Lung (tissue), 11 donors: ENCODE measurements at regions not wholly inside any gene's neighbourhood (a gene's known extent, or its start where the extent isn't known, plus 50 kb on each side); places are given as distances from the start of the nearest gene placed in this dataset.

Experiments
- ATAC-seq: fragments of 200-7000 bp; cut with Tn5 transposase; one replicate; pipeline ENCODE4 v1.9.1; 2020; ENCODE audit warnings: moderate number of reproducible peaks; ENCODE audit not compliant: insufficient read depth, low FRiP score
- DNase-seq, 3 donors: peaks; one replicate each; pipeline ENCODE4 v3.0.0-alpha.2; 2013 to 2017
- H3K27ac ChIP-seq, 2 donors: one replicate each; pipeline ENCODE4 v1.5.1; 2013; ENCODE audit warnings: mild to moderate bottlenecking in 2 of 2, moderate library complexity in 2 of 2, control low read depth in 1 of 2, inconsistent platforms in 1 of 2, low read depth in 1 of 2, low read length in 1 of 2
- H3K27me3 ChIP-seq, 3 donors: one replicate each; pipeline ENCODE4 v1.5.1; 2013; ENCODE audit warnings: low read length in 2 of 3; ENCODE audit not compliant: control insufficient read depth in 3 of 3, insufficient read depth in 3 of 3
- H3K36me3 ChIP-seq, 4 donors: one replicate each; pipeline ENCODE4 v1.5.1; 2013; ENCODE audit warnings: low read length in 4 of 4, mild to moderate bottlenecking in 1 of 4, moderate library complexity in 1 of 4; ENCODE audit not compliant: control insufficient read depth in 4 of 4, insufficient read depth in 4 of 4
- H3K4me1 ChIP-seq, 5 donors: one replicate each; pipeline ENCODE4 v1.5.1; 2013; ENCODE audit warnings: low read length in 5 of 5, mild to moderate bottlenecking in 2 of 5, moderate library complexity in 1 of 5; ENCODE audit not compliant: control insufficient read depth in 5 of 5, insufficient read depth in 5 of 5
- H3K4me3 ChIP-seq: one replicate; pipeline ENCODE4 v1.5.1; 2013; ENCODE audit warnings: mild to moderate bottlenecking, control low read depth, moderate library complexity
- H3K9ac ChIP-seq, 2 donors: one replicate each; pipeline ENCODE4 v1.5.1; 2013; ENCODE audit warnings: low read length in 2 of 2, control low read depth in 1 of 2; ENCODE audit not compliant: insufficient read depth in 1 of 2
- H3K9me3 ChIP-seq, 4 donors: one replicate each; pipeline ENCODE4 v1.5.1; 2013; ENCODE audit warnings: low read length in 3 of 4, mild to moderate bottlenecking in 1 of 4, moderate library complexity in 1 of 4; ENCODE audit not compliant: control insufficient read depth in 4 of 4, insufficient read depth in 3 of 4
- WGBS, 2 donors: extraction: QIAGEN DNeasy Blood & Tissue Kit; methylation state at CpG; one replicate each; pipeline ENCODE4 v1.1.7; 2013; 5-methylcytosine and 5-hydroxymethylcytosine counted together
- TF ChIP-seq, protein P1 (sequence below): IDR thresholded peaks from 2 replicates; pipeline ENCODE4 v1.5.1; 2012; ENCODE audit warnings: mild to moderate bottlenecking; ENCODE audit errors: control extremely low read depth, extremely low read depth
- donor health status: control.
- donor health status: control.
- donor health status: Bipolar disorder and iron deficiency.
- donor health status: healthy.
- donor health status: DM: yes; HTN: yes; CAD: no.

DNA sequence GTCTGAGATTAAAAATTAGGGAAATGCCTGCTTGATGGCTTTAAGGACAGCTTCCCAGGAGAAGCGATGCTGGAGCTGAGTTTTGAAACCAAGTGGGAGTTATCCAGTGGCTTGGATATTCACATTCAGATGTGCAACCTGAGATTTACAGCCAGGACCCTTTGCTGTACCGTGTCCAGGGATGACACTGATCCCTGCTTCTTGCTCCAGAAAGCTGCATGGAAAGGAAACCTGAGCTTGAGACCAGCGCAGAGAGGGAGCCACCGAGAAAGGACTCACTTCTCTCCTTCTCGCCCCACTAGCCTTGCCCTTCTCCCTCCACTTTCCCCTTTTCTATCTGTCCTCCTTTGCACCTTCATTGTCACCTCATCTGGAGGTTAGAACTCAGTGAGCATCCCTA lies 254.5 kb upstream of the PPARGC1A start:
- Histone ChIP-seq H3K9me3 (no peaks in the 10 kb centered on the region), H3K9ac (no peak overlapping the region), H3K4me1 (peaks cover 0 to 19% (median 4%) of the 10 kb centered on the region in 5 donors), H3K27ac (no peak overlapping the region), H3K36me3 (no peaks in the 10 kb centered on the region), H3K4me3 (no peak overlapping the region), H3K27me3 (peaks cover 0 to 3% (median 0%) of the 10 kb centered on the region in 3 donors)
- TF ChIP-seq, protein P1, sequence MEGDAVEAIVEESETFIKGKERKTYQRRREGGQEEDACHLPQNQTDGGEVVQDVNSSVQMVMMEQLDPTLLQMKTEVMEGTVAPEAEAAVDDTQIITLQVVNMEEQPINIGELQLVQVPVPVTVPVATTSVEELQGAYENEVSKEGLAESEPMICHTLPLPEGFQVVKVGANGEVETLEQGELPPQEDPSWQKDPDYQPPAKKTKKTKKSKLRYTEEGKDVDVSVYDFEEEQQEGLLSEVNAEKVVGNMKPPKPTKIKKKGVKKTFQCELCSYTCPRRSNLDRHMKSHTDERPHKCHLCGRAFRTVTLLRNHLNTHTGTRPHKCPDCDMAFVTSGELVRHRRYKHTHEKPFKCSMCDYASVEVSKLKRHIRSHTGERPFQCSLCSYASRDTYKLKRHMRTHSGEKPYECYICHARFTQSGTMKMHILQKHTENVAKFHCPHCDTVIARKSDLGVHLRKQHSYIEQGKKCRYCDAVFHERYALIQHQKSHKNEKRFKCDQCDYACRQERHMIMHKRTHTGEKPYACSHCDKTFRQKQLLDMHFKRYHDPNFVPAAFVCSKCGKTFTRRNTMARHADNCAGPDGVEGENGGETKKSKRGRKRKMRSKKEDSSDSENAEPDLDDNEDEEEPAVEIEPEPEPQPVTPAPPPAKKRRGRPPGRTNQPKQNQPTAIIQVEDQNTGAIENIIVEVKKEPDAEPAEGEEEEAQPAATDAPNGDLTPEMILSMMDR = no peak
- DNase-seq = no peak
- WGBS, 2 donors = 86% methylated on average over 5 of the region's 5 CpGs
- ATAC-seq = no peak

DNA sequence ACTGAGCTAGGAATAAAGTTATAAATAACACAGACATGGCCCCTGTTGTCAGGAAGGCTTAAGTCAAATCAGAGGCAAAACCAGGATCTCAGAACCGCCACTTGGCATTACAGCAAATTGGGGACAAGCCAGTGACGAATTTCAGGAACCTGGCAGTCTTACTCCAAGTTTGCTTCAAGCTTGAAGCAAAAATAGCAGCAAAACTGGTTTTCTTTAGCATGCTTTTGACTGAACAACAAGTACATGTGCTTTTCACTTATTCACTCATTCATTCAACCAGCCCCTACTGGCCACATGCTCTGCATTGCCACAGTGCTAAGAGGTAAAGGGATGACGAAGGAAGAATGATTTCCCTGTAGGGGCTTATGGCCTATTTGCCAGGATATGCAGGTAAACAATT lies 253.9 kb upstream of the PPARGC1A start:
- Histone ChIP-seq H3K27me3 (peaks cover 0 to 3% (median 0%) of the 10 kb centered on the region in 3 donors), H3K4me1 (peaks cover 0 to 22% (median 4%) of the 10 kb centered on the region in 5 donors), H3K27ac (no peak overlapping the region), H3K9ac (no peak overlapping the region), H3K4me3 (no peak overlapping the region), H3K9me3 (no peaks in the 10 kb centered on the region), H3K36me3 (no peaks in the 10 kb centered on the region)
- ATAC-seq = no peak
- TF ChIP-seq, protein P1 = no peak
- WGBS, 2 donors = 74 to 83% methylated on average over 3 of the region's 3 CpGs
- DNase-seq = no peak

DNA sequence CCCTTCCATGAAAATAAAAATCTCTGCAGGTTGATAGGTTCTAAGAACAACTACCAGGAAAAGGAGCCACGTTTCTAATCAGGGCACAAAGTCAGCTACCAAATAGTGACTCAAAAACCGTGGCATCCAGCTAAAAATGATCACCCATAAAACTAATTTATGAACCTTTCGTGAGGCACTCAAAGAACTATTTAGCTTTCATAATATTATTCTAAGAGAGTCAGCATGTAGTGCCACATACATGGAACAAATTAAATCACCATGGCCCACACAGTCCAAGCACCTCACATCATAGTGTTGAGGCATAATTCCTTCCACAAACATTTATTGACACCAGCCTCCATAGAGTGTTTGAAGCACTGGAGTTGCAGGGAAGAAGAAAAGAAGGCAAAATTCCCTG lies 252.0 kb upstream of the PPARGC1A start:
- Histone ChIP-seq H3K9ac (no peak overlapping the region), H3K4me3 (no peak overlapping the region), H3K9me3 (no peaks in the 10 kb centered on the region), H3K27me3 (peaks cover 0 to 3% (median 0%) of the 10 kb centered on the region in 3 donors), H3K36me3 (no peaks in the 10 kb centered on the region), H3K4me1 (peaks cover 0 to 30% (median 10%) of the 10 kb centered on the region in 5 donors), H3K27ac (no peak overlapping the region)
- TF ChIP-seq, protein P1 = no peak
- WGBS, 2 donors = 72 to 82% methylated on average over 3 of the region's 3 CpGs
- ATAC-seq = no peak
- no peak for DNase-seq

DNA sequence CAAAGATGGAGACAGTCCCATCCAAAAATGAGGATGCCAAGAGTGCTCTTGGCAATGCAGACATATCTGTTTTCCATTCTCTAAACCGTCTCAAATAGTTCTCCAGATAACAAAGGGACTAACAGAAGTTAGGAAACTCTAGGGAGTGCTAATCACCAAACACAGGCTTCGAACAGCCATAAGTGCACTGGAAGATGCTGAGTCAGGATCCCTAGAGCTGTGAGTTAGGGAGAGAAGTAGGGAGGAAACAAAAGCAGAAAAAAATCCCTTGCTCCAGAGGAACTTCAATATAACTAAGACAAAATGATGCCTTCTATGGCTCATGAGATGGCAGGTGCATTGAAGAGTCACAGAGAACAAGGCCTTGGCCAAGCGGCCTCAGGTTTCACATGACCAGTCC lies 251.0 kb upstream of the PPARGC1A start:
- H3K9ac ChIP-seq = no peak overlapping the region
- no peak for DNase-seq

More for the DNA sequence above, 251.0 kb upstream of the PPARGC1A start:
- no peaks in the 10 kb centered on the region for H3K36me3 ChIP-seq
- H3K4me1 ChIP-seq = peaks cover 0 to 26% (median 13%) of the 10 kb centered on the region in 5 donors
- no peak overlapping the region for H3K4me3 ChIP-seq
- H3K9me3 ChIP-seq = no peaks in the 10 kb centered on the region
- peaks cover 0 to 3% (median 0%) of the 10 kb centered on the region in 3 donors for H3K27me3 ChIP-seq
- TF ChIP-seq, protein P1 = no peak
- ATAC-seq = no peak
- 81% methylated on average over 3 of the region's 3 CpGs for WGBS, 2 donors
- no peak overlapping the region for H3K27ac ChIP-seq
